H9 (cell line): ENCODE measurements at regions not wholly inside any gene's neighbourhood (a gene's known extent, or its start where the extent isn't known, plus 50 kb on each side); places are given as distances from the start of the nearest gene placed in this dataset.

Experiments
- DNase-seq: peaks from one replicate; pipeline ENCODE4 v3.0.0-alpha.2; 2017
- H2AFZ ChIP-seq: one replicate; pipeline ENCODE4 v1.6.1; 2013; ENCODE audit warnings: mild to moderate bottlenecking, low read length, control low read depth, moderate library complexity
- H2AK5ac ChIP-seq: 2 replicates; pipeline ENCODE4 v1.6.1; 2013; ENCODE audit warnings: low read length, control low read depth, mixed read lengths; ENCODE audit not compliant: insufficient read length
- H2BK120ac ChIP-seq: one replicate; pipeline ENCODE4 v1.6.1; 2013; ENCODE audit warnings: low read depth, mild to moderate bottlenecking, low read length, control low read depth, inconsistent platforms; ENCODE audit not compliant: poor library complexity, severe bottlenecking
- H2BK12ac ChIP-seq: 2 replicates; pipeline ENCODE4 v1.6.1; 2013; ENCODE audit warnings: low read length, control low read depth, mixed read lengths, low read depth; ENCODE audit not compliant: insufficient read length
- H2BK15ac ChIP-seq: 2 replicates; pipeline ENCODE4 v1.6.1; 2013; ENCODE audit warnings: low read depth, low read length, control low read depth
- H2BK20ac ChIP-seq: one replicate; pipeline ENCODE4 v1.6.1; 2013; ENCODE audit warnings: low read depth, mild to moderate bottlenecking, low read length, control low read depth, inconsistent platforms; ENCODE audit not compliant: poor library complexity, severe bottlenecking
- H2BK5ac ChIP-seq: 2 replicates; pipeline ENCODE4 v1.6.1; 2013; ENCODE audit warnings: low read length, control low read depth, mixed read lengths; ENCODE audit not compliant: insufficient read length
- H3K14ac ChIP-seq: 2 replicates; pipeline ENCODE4 v1.6.1; 2013; ENCODE audit warnings: low read length, control low read depth; ENCODE audit not compliant: insufficient read depth
- H3K18ac ChIP-seq: 2 replicates; pipeline ENCODE4 v1.6.1; 2013; ENCODE audit warnings: low read depth, mild to moderate bottlenecking, mixed read lengths, low read length, control low read depth; ENCODE audit not compliant: insufficient read length
- H3K23ac ChIP-seq: 2 replicates; pipeline ENCODE4 v1.6.1; 2013; ENCODE audit warnings: low read length, control low read depth, mixed read lengths, low read depth; ENCODE audit not compliant: insufficient read length
- H3K23me2 ChIP-seq: 2 replicates; pipeline ENCODE4 v1.6.1; 2013; ENCODE audit warnings: low read depth, mild to moderate bottlenecking, mixed read lengths, low read length, control low read depth; ENCODE audit not compliant: insufficient read length, poor library complexity, severe bottlenecking
- H3K27ac ChIP-seq: 2 replicates; pipeline ENCODE4 v1.5.1; 2013; ENCODE audit warnings: low read length, control low read depth, mixed read lengths, low read depth; ENCODE audit not compliant: insufficient read length
- H3K27me3 ChIP-seq: 2 replicates; pipeline ENCODE4 v1.6.1; 2013; ENCODE audit warnings: low read length, control low read depth, inconsistent platforms; ENCODE audit not compliant: insufficient read depth
- H3K4ac ChIP-seq: 2 replicates; pipeline ENCODE4 v1.6.1; 2013; ENCODE audit warnings: low read depth, mild to moderate bottlenecking, control low read depth, inconsistent platforms, low read length, moderate library complexity
- H3K4me1 ChIP-seq: 2 replicates; pipeline ENCODE4 v1.6.1; 2013; ENCODE audit warnings: low read length, control low read depth, inconsistent platforms; ENCODE audit not compliant: insufficient read depth
- H3K4me2 ChIP-seq: 2 replicates; pipeline ENCODE4 v1.6.1; 2013; ENCODE audit warnings: low read length, control low read depth, mixed read lengths; ENCODE audit not compliant: insufficient read length, insufficient read depth
- H3K56ac ChIP-seq: 2 replicates; pipeline ENCODE4 v1.6.1; 2013; ENCODE audit warnings: low read depth, mild to moderate bottlenecking, mixed read lengths, low read length, control low read depth; ENCODE audit not compliant: insufficient read length
- H3K79me1 ChIP-seq: 2 replicates; pipeline ENCODE4 v1.6.1; 2013; ENCODE audit warnings: low read depth, mild to moderate bottlenecking, moderate library complexity, low read length, control low read depth, inconsistent platforms; ENCODE audit not compliant: insufficient read depth, poor library complexity, severe bottlenecking
- H3K79me2 ChIP-seq: 2 replicates; pipeline ENCODE4 v1.6.1; 2013; ENCODE audit warnings: low read length, control low read depth, inconsistent platforms; ENCODE audit not compliant: insufficient read depth
- H3K9ac ChIP-seq: 2 replicates; pipeline ENCODE4 v1.6.1; 2013; ENCODE audit warnings: low read length, control low read depth, mixed read lengths; ENCODE audit not compliant: insufficient read length; ENCODE audit errors: extremely low read depth
- H3K9me3 ChIP-seq: one replicate; pipeline ENCODE4 v1.6.1; 2013; ENCODE audit warnings: low read depth, low read length, inconsistent platforms; ENCODE audit not compliant: control insufficient read depth
- H3T11ph ChIP-seq: one replicate; pipeline ENCODE4 v1.6.1; 2013; ENCODE audit warnings: mild to moderate bottlenecking, low read length, control low read depth, inconsistent platforms
- H4K20me1 ChIP-seq: one replicate; pipeline ENCODE4 v1.6.1; 2013; ENCODE audit not compliant: control insufficient read depth, insufficient read length, insufficient read depth
- H4K5ac ChIP-seq: 2 replicates; pipeline ENCODE4 v1.6.1; 2013; ENCODE audit warnings: low read depth, mild to moderate bottlenecking, mixed read lengths, low read length, control low read depth; ENCODE audit not compliant: insufficient read length
- H4K8ac ChIP-seq: replicated peaks from 2 replicates; pipeline ENCODE4 v1.6.1; 2013; ENCODE audit warnings: low read length, control low read depth, mixed read lengths, low read depth; ENCODE audit not compliant: insufficient read length
- H4K91ac ChIP-seq: 2 replicates; pipeline ENCODE4 v1.6.1; 2013; ENCODE audit warnings: low read depth, mild to moderate bottlenecking, moderate library complexity, mixed read lengths, low read length, control low read depth; ENCODE audit not compliant: insufficient read length
- H3K27ac Mint-ChIP-seq, 3 experiments: 2 replicates in 2 of 3; 3 replicates in 1 of 3; pipeline ENCODE4 v1.8.0; 2020 to 2021; ENCODE audit warnings: mixed read lengths in 3 of 3, mild to moderate bottlenecking in 1 of 3, moderate library complexity in 1 of 3
- H3K27me3 Mint-ChIP-seq: 2 replicates; pipeline ENCODE4 v1.8.0; 2021; ENCODE audit warnings: low read depth, mild to moderate bottlenecking, moderate library complexity, mixed read lengths
- H3K36me3 Mint-ChIP-seq, 3 experiments: 2 replicates in 2 of 3; 3 replicates in 1 of 3; pipeline ENCODE4 v1.8.0; 2020 to 2021; ENCODE audit warnings: low read depth in 3 of 3, mixed read lengths in 3 of 3; ENCODE audit not compliant: insufficient read depth in 1 of 3
- H3K4me1 Mint-ChIP-seq, 2 experiments: 2 replicates each; pipeline ENCODE4 v1.8.0; 2020; ENCODE audit warnings: mixed read lengths in 2 of 2
- H3K4me3 Mint-ChIP-seq, 2 experiments: 2 replicates in 1 of 2; 3 replicates in 1 of 2; pipeline ENCODE4 v1.8.0; 2020 to 2021; ENCODE audit warnings: mild to moderate bottlenecking in 2 of 2, mixed read lengths in 2 of 2, moderate library complexity in 1 of 2
- H3K9me3 Mint-ChIP-seq, 2 experiments: 2 replicates in 1 of 2; 3 replicates in 1 of 2; pipeline ENCODE4 v1.8.0; 2020; ENCODE audit warnings: mild to moderate bottlenecking in 2 of 2, mixed read lengths in 2 of 2, moderate library complexity in 1 of 2
- WGBS: extraction: QIAGEN DNeasy Blood & Tissue Kit; methylation state at CpG from one replicate; pipeline ENCODE4 v1.1.7; 2013; ENCODE audit warnings: missing lambda C conversion rate, low lambda C conversion rate, mixed read lengths; ENCODE audit not compliant: insufficient read length; ENCODE audit errors: extremely low coverage; 5-methylcytosine and 5-hydroxymethylcytosine counted together
- TF ChIP-seq, protein P1 (sequence below): fragments of 200-600 bp; sonication (generic); conservative IDR thresholded peaks from 3 replicates; pipeline ENCODE4 v1.8.0; 2021; ENCODE audit warnings: antibody characterized with exemption, mild to moderate bottlenecking

DNA sequence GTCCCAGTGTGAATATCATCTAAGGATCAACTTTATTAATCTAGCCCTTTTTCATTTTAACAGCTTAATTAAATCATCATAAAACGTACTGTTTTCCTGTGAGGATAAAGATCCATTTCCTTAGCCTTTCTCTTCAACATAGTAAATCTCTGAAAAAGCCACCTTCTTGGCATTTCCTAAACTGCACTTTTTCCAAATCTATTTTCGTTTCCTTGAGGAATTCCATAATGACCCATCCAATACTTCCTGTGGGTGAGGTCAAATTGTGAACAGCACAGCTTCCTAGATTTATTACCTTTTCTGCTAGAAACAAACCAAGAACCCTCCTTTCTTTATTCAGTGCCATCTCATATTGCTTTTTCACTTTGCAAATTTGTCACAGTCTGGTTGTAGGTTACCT lies 129.4 kb upstream of the CNTN4 start:
- H3K4me1 ChIP-seq, result no peaks in the 10 kb centered on the region
- no peak overlapping the region for H3K4me3 Mint-ChIP-seq
- no peak overlapping the region for H3K27ac Mint-ChIP-seq

More for the DNA sequence above, 129.4 kb upstream of the CNTN4 start:
- Histone ChIP-seq H2AK5ac (no peak overlapping the region), H2BK120ac (no peak overlapping the region), H3K79me1 (no peaks in the 10 kb centered on the region), H4K8ac (no peak overlapping the region), H2AFZ (no peak overlapping the region), H3T11ph (no peak overlapping the region), H3K23ac (no peak overlapping the region), H3K27ac (no peak overlapping the region), H3K9me3 (no peaks in the 10 kb centered on the region), H3K18ac (no peak overlapping the region), H2BK20ac (no peak overlapping the region), H3K4ac (no peak overlapping the region), H4K20me1 (no peaks in the 10 kb centered on the region), H2BK5ac (no peak overlapping the region), H4K91ac (no peak overlapping the region), H3K4me2 (no peak overlapping the region), H4K5ac (no peak overlapping the region), H3K14ac (no peak overlapping the region), H3K9ac (no peak overlapping the region), H3K23me2 (no peaks in the 10 kb centered on the region), H3K56ac (no peak overlapping the region), H3K27me3 (no peaks in the 10 kb centered on the region), H2BK12ac (no peak overlapping the region), H2BK15ac (no peak overlapping the region), H3K79me2 (no peaks in the 10 kb centered on the region)
- Mint-ChIP-seq H3K4me1 (peaks cover 0 to 4% of the 10 kb centered on the region in 2 experiments; a peak in 1 of 4 replicates), H3K9me3 (no peaks in the 10 kb centered on the region), H3K27me3 (no peaks in the 10 kb centered on the region), H3K36me3 (no peaks in the 10 kb centered on the region)
- no CpG with 5 or more reads among the region's 2 CpGs for WGBS
- no peak for DNase-seq
- TF ChIP-seq, protein P1, sequence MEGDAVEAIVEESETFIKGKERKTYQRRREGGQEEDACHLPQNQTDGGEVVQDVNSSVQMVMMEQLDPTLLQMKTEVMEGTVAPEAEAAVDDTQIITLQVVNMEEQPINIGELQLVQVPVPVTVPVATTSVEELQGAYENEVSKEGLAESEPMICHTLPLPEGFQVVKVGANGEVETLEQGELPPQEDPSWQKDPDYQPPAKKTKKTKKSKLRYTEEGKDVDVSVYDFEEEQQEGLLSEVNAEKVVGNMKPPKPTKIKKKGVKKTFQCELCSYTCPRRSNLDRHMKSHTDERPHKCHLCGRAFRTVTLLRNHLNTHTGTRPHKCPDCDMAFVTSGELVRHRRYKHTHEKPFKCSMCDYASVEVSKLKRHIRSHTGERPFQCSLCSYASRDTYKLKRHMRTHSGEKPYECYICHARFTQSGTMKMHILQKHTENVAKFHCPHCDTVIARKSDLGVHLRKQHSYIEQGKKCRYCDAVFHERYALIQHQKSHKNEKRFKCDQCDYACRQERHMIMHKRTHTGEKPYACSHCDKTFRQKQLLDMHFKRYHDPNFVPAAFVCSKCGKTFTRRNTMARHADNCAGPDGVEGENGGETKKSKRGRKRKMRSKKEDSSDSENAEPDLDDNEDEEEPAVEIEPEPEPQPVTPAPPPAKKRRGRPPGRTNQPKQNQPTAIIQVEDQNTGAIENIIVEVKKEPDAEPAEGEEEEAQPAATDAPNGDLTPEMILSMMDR, result no peak
